K562 (cell line): ENCODE measurements at regions not wholly inside any gene's neighbourhood (a gene's known extent, or its start where the extent isn't known, plus 50 kb on each side); places are given as distances from the start of the nearest gene placed in this dataset.

Experiments used
- ATAC-seq: fragments of 200-7000 bp; cut with Tn5 transposase; 3 replicates; pipeline ENCODE4 v1.9.1; 2020; ENCODE audit warnings: moderate library complexity
- BruUV-seq: library from RNA; stranded (reverse); fragments of 400-500 nt; replicated peaks from 2 replicates; lab custom pipeline; 2021; lab: Mats Ljungman, UMichigan
- CTCF ChIA-PET: fragments of 300-600 bp; formaldehyde crosslinking; extraction: SDS; loops from one replicate; lab custom pipeline; 2021; ENCODE audit warnings: low intra/inter-chr PET ratio; lab: Yijun Ruan, JAX
- POLR2A ChIA-PET: fragments of 300-600, 350-650 bp; sonication (Branson Sonifier 250); formaldehyde crosslinking; extraction: SDS; loops from one replicate; lab custom pipeline; 2021; ENCODE audit warnings: antibody characterized with exemption, inconsistent platforms; lab: Yijun Ruan, JAX
- DNase-seq, 4 experiments: peaks; one replicate each; pipeline versions ENCODE4 v3.0.0 to v3.0.0-alpha.2; 2011 to 2018; ENCODE audit warnings: low spot score in 3 of 4, mixed read lengths in 3 of 4; ENCODE audit errors: extremely low read depth in 1 of 4
- FAIRE-seq: peaks from 2 replicates; lab custom pipeline; 2011; peaks lifted over from hg19 to GRCh38; lab: Jason Lieb, UNC
- H2AFZ ChIP-seq: 2 replicates; pipeline ENCODE4 v1.6.0; 2011; ENCODE audit warnings: low read depth, low read length, control low read depth, inconsistent platforms
- H3K27ac ChIP-seq: fragments of 200-600 bp; 3 replicates; pipeline ENCODE4 v1.8.0; 2011; ENCODE audit warnings: low read depth, mild to moderate bottlenecking, control low read depth, inconsistent platforms, low read length, moderate library complexity, mixed read lengths; ENCODE audit errors: extremely low read depth
- H3K27me3 ChIP-seq, 2 experiments: fragments of 300-600 bp in 1 of 2; 2 replicates in 1 of 2; 3 replicates in 1 of 2; pipeline versions ENCODE4 v1.6.0 to v1.8.0; 2011; ENCODE audit warnings: inconsistent platforms in 2 of 2, low read length in 2 of 2, mild to moderate bottlenecking in 1 of 2, mixed read lengths in 1 of 2, moderate library complexity in 1 of 2; ENCODE audit not compliant: control insufficient read depth in 2 of 2, insufficient read depth in 2 of 2
- H3K36me3 ChIP-seq: fragments of 300-600 bp; 3 replicates; pipeline ENCODE4 v1.8.0; 2011; ENCODE audit warnings: mild to moderate bottlenecking, low read length, inconsistent platforms; ENCODE audit not compliant: control insufficient read depth, insufficient read depth
- H3K4me1 ChIP-seq, 2 experiments: fragments of 200-600 bp in 1 of 2; replicated peaks in 1 of 2; 2 replicates in 1 of 2; 3 replicates in 1 of 2; pipeline versions ENCODE4 v1.5.1 to v1.8.0; 2011; ENCODE audit warnings: inconsistent platforms in 2 of 2, low read length in 2 of 2, mild to moderate bottlenecking in 1 of 2, mixed read lengths in 1 of 2, moderate library complexity in 1 of 2; ENCODE audit not compliant: control insufficient read depth in 2 of 2, insufficient read depth in 2 of 2
- H3K4me2 ChIP-seq: 2 replicates; pipeline ENCODE4 v1.6.1; 2011; ENCODE audit warnings: low read length, control low read depth, inconsistent platforms, mixed read lengths; ENCODE audit not compliant: insufficient read depth
- H3K4me3 ChIP-seq: fragments of 200-600 bp; sonication (generic), shearing (Covaris generic); 2 replicates; pipeline ENCODE4 v1.5.1; 2016; ENCODE audit warnings: control low read depth, inconsistent platforms
- H3K79me2 ChIP-seq: fragments of 200-600 bp; 3 replicates; pipeline ENCODE4 v1.8.0; 2011; ENCODE audit warnings: low read length, inconsistent platforms; ENCODE audit not compliant: control insufficient read depth, insufficient read depth
- H3K9ac ChIP-seq, 2 experiments: 2 replicates each; pipeline versions ENCODE4 v1.6.0 to v1.6.1; 2011; ENCODE audit warnings: low read depth in 2 of 2, low read length in 2 of 2, control low read depth in 1 of 2, inconsistent platforms in 1 of 2, mild to moderate bottlenecking in 1 of 2, mixed read lengths in 1 of 2; ENCODE audit not compliant: insufficient read depth in 1 of 2
- H3K9me1 ChIP-seq: one replicate; pipeline ENCODE4 v1.6.0; 2011; ENCODE audit warnings: inconsistent platforms, mild to moderate bottlenecking, low read length, moderate library complexity; ENCODE audit not compliant: control insufficient read depth, insufficient read depth
- H3K9me3 ChIP-seq: replicated peaks from 2 replicates; pipeline ENCODE4 v1.5.1; 2011; ENCODE audit warnings: low read depth, low read length, inconsistent platforms; ENCODE audit not compliant: control insufficient read depth, insufficient read depth
- H4K20me1 ChIP-seq: replicated peaks from 2 replicates; pipeline ENCODE4 v1.6.1; 2011; ENCODE audit warnings: low read length, inconsistent platforms, mixed read lengths; ENCODE audit not compliant: control insufficient read depth, insufficient read depth
- COPS2 ChIP-seq: fragments of 450-650 bp; conservative IDR thresholded peaks from 2 replicates; pipeline ENCODE4 v1.6.1; 2016; ENCODE audit warnings: mild to moderate bottlenecking, moderate library complexity
- GATAD2A ChIP-seq: fragments of 450-650 bp; IDR thresholded peaks from 2 replicates; pipeline ENCODE4 v1.6.1; 2017
- HMGN3 ChIP-seq: IDR thresholded peaks from 2 replicates; pipeline ENCODE4 v1.6.1; 2011; ENCODE audit warnings: borderline replicate concordance, low read depth, mild to moderate bottlenecking, mixed read lengths, low read length; ENCODE audit not compliant: insufficient read length; ENCODE audit errors: extremely low read depth
- KDM1A ChIP-seq, 2 experiments: fragments of 450-650 bp; IDR thresholded peaks; 2 replicates each; pipeline ENCODE4 v1.6.1; 2016; ENCODE audit warnings: mild to moderate bottlenecking in 2 of 2
- RBBP5 ChIP-seq: fragments of 200-600 bp; sonication (generic); IDR thresholded peaks from 2 replicates; pipeline ENCODE4 v1.6.1; 2012; ENCODE audit warnings: borderline replicate concordance, mild to moderate bottlenecking, low read length, control low read depth, inconsistent platforms; ENCODE audit not compliant: insufficient read depth, poor library complexity, severe bottlenecking
- RBM22 ChIP-seq: fragments of 200-400 bp; formaldehyde crosslinking; IDR thresholded peaks from 2 replicates; pipeline ENCODE4 v1.6.1; 2018; ENCODE audit warnings: low read length, low read depth; ENCODE audit not compliant: poor library complexity, severe bottlenecking
- RFX1 ChIP-seq: fragments of 450-650 bp; IDR thresholded peaks from 2 replicates; pipeline ENCODE4 v1.6.1; 2016; ENCODE audit warnings: mild to moderate bottlenecking, moderate library complexity
- SIX5 ChIP-seq, 2 experiments: IDR thresholded peaks; 2 replicates each; pipeline ENCODE4 v1.6.1; 2011; ENCODE audit warnings: low read length in 2 of 2, borderline replicate concordance in 1 of 2, low read depth in 1 of 2, mild to moderate bottlenecking in 1 of 2, moderate library complexity in 1 of 2; ENCODE audit not compliant: insufficient read depth in 1 of 2
- ZBTB17 ChIP-seq: fragments of 450-650 bp; formaldehyde crosslinking; IDR thresholded peaks from 2 replicates; pipeline ENCODE4 v1.4.0; 2020; ENCODE audit warnings: mild to moderate bottlenecking
- ZKSCAN3 ChIP-seq: fragments of 250-450 bp; sonication (Bioruptor Pico); IDR thresholded peaks from 2 replicates; pipeline ENCODE4 v1.4.0; 2020
- ZNF263 ChIP-seq: sonication (generic); formaldehyde crosslinking; IDR thresholded peaks from 2 replicates; pipeline ENCODE4 v1.8.0; 2022; ENCODE audit warnings: mild to moderate bottlenecking, missing genetic modification reagents, borderline replicate concordance
- ZNF75A ChIP-seq: fragments of 450-650 bp; formaldehyde crosslinking; IDR thresholded peaks from 2 replicates; pipeline ENCODE4 v1.4.0; 2020; ENCODE audit warnings: mild to moderate bottlenecking
- WGBS: fragments of 100-300 bp; shearing (Covaris generic); methylation state at CpG from one replicate; pipeline ENCODE4 v1.1.6; 2016; ENCODE audit warnings: low coverage, mixed read lengths; ENCODE audit not compliant: insufficient coverage; ENCODE audit errors: missing lambda C conversion rate; 5-methylcytosine and 5-hydroxymethylcytosine counted together
- in situ Hi-C: fragments of 300-500 bp; cut with MboI; formaldehyde crosslinking; loops from 4 replicates; pipeline ENCODE4 v1.15.0; 2018; ENCODE audit warnings: inconsistent platforms, mixed read lengths
- intact Hi-C: fragments of 100-400 bp; cut with micrococcal nuclease; formaldehyde crosslinking; loops from 2 replicates; pipeline ENCODE4 v1.14.2; 2022
- TF ChIP-seq, protein P1 (sequence below): fragments of 250-450 bp; sonication (Bioruptor Pico); IDR thresholded peaks from 2 replicates; pipeline ENCODE4 v1.8.0; 2021; ENCODE audit warnings: borderline replicate concordance, mild to moderate bottlenecking, moderate library complexity; ENCODE audit not compliant: poor library complexity, severe bottlenecking
- TF ChIP-seq, protein P2 (sequence below): sonication (generic); formaldehyde crosslinking; IDR thresholded peaks from 2 replicates; pipeline ENCODE4 v1.8.0; 2022; ENCODE audit warnings: missing genetic modification reagents, mild to moderate bottlenecking, borderline replicate concordance
- TF ChIP-seq, protein P3 (sequence below): fragments of 200-800 bp; sonication (Bioruptor generic); IDR thresholded peaks from 2 replicates; pipeline ENCODE4 v1.6.1; 2017; ENCODE audit warnings: missing genetic modification characterization, missing compliant biosample characterization
- TF ChIP-seq, protein P4 (sequence below): fragments of 450-650 bp; formaldehyde crosslinking; IDR thresholded peaks from 2 replicates; pipeline ENCODE4 v1.4.0; 2022; ENCODE audit warnings: missing genetic modification characterization

DNA sequence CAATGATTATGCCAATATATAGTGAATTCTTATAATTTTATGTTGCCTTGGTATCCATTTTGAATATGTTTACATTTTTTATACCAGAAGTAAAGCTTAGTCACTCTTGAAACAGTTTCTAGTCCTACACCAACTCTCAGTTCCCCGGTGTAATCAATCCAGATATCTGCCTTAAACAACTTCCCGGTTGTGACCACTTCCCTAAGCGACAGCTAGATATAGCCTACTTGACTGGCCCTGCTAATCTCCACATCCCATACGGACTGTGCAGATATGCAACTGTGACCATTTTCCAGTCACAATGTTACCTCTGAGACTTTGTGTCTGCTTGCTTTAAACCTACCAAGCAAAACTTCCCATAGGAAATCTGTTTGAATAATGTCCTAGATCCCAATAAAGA, 1551.5 kb upstream of the SEL1L start:
- in situ Hi-C loops, result no loop called here
- WGBS, result 0% methylated on average over 3 of the region's 4 CpGs
- no peak for FAIRE-seq
- TF ChIP-seq ZBTB17 (CRISPR knock-in tag), result no peak
- no peak for TF ChIP-seq RFX1
- no peak for TF ChIP-seq ZKSCAN3 (CRISPR knock-in tag)
- TF ChIP-seq, protein P1, sequence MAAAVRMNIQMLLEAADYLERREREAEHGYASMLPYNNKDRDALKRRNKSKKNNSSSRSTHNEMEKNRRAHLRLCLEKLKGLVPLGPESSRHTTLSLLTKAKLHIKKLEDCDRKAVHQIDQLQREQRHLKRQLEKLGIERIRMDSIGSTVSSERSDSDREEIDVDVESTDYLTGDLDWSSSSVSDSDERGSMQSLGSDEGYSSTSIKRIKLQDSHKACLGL (CRISPR knock-in tag), result no peak
- no peak for TF ChIP-seq RBM22
- TF ChIP-seq, protein P2, sequence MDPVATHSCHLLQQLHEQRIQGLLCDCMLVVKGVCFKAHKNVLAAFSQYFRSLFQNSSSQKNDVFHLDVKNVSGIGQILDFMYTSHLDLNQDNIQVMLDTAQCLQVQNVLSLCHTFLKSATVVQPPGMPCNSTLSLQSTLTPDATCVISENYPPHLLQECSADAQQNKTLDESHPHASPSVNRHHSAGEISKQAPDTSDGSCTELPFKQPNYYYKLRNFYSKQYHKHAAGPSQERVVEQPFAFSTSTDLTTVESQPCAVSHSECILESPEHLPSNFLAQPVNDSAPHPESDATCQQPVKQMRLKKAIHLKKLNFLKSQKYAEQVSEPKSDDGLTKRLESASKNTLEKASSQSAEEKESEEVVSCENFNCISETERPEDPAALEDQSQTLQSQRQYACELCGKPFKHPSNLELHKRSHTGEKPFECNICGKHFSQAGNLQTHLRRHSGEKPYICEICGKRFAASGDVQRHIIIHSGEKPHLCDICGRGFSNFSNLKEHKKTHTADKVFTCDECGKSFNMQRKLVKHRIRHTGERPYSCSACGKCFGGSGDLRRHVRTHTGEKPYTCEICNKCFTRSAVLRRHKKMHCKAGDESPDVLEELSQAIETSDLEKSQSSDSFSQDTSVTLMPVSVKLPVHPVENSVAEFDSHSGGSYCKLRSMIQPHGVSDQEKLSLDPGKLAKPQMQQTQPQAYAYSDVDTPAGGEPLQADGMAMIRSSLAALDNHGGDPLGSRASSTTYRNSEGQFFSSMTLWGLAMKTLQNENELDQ, result no peak
- no peak for TF ChIP-seq COPS2
- no peak for TF ChIP-seq ZNF75A (CRISPR knock-in tag)
- TF ChIP-seq KDM1A (IDR thresholded peaks at IDR 0.05), result no peak
- TF ChIP-seq HMGN3, result no peak
- TF ChIP-seq SIX5 (IDR thresholded peaks at IDR 0.05; ENCODE audit: borderline replicate concordance in 1 of 2, insufficient read depth in 1 of 2, low read depth in 1 of 2, low read length in 2 of 2), result no peak
- no peak for TF ChIP-seq RBBP5
- no peak for TF ChIP-seq GATAD2A
- no peak for TF ChIP-seq ZNF263
- TF ChIP-seq, protein P3, sequence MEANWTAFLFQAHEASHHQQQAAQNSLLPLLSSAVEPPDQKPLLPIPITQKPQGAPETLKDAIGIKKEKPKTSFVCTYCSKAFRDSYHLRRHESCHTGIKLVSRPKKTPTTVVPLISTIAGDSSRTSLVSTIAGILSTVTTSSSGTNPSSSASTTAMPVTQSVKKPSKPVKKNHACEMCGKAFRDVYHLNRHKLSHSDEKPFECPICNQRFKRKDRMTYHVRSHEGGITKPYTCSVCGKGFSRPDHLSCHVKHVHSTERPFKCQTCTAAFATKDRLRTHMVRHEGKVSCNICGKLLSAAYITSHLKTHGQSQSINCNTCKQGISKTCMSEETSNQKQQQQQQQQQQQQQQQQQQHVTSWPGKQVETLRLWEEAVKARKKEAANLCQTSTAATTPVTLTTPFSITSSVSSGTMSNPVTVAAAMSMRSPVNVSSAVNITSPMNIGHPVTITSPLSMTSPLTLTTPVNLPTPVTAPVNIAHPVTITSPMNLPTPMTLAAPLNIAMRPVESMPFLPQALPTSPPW (CRISPR knock-in tag), result no peak
- TF ChIP-seq, protein P4, sequence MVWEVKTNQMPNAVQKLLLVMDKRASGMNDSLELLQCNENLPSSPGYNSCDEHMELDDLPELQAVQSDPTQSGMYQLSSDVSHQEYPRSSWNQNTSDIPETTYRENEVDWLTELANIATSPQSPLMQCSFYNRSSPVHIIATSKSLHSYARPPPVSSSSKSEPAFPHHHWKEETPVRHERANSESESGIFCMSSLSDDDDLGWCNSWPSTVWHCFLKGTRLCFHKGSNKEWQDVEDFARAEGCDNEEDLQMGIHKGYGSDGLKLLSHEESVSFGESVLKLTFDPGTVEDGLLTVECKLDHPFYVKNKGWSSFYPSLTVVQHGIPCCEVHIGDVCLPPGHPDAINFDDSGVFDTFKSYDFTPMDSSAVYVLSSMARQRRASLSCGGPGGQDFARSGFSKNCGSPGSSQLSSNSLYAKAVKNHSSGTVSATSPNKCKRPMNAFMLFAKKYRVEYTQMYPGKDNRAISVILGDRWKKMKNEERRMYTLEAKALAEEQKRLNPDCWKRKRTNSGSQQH (CRISPR knock-in tag), result no peak

More for the DNA sequence above, 1551.5 kb upstream of the SEL1L start:
- Histone ChIP-seq H3K27me3 (no peaks in the 10 kb centered on the region), H3K9me3 (no peaks in the 10 kb centered on the region), H3K36me3 (no peaks in the 10 kb centered on the region), H3K9me1 (no peaks in the 10 kb centered on the region), H3K4me3 (no peak overlapping the region), H3K79me2 (no peaks in the 10 kb centered on the region), H3K9ac (no peak overlapping the region), H3K4me2 (no peak overlapping the region), H4K20me1 (no peaks in the 10 kb centered on the region), H2AFZ (no peak overlapping the region), H3K4me1 (no peaks in the 10 kb centered on the region), H3K27ac (no peak overlapping the region)
- ChIA-PET POLR2A (no interaction called here), CTCF (no interaction called here)
- ATAC-seq (no peak), DNase-seq (no peak)
- intact Hi-C loops, result no loop called here
- BruUV-seq, result no TSS peak
